Mammary epithelial cell (primary cell): ENCODE measurements at regions not wholly inside any gene's neighbourhood (a gene's known extent, or its start where the extent isn't known, plus 50 kb on each side); places are given as distances from the start of the nearest gene placed in this dataset.

Experiments used
- CTCF ChIP-seq, 2 donors: IDR thresholded peaks in 1 of 2; conservative IDR thresholded peaks in 1 of 2; 2 replicates each; pipeline ENCODE4 v1.5.1; 2011 to 2012; ENCODE audit warnings: inconsistent platforms in 2 of 2, low read length in 2 of 2, mild to moderate bottlenecking in 2 of 2, control low read depth in 1 of 2, low read depth in 1 of 2; ENCODE audit not compliant: insufficient read depth in 1 of 2; ENCODE audit errors: extremely low read depth in 1 of 2
- EZH2 ChIP-seq: IDR thresholded peaks from 2 replicates; pipeline ENCODE4 v1.6.1; 2012; ENCODE audit warnings: low read length, inconsistent platforms, borderline replicate concordance

DNA sequence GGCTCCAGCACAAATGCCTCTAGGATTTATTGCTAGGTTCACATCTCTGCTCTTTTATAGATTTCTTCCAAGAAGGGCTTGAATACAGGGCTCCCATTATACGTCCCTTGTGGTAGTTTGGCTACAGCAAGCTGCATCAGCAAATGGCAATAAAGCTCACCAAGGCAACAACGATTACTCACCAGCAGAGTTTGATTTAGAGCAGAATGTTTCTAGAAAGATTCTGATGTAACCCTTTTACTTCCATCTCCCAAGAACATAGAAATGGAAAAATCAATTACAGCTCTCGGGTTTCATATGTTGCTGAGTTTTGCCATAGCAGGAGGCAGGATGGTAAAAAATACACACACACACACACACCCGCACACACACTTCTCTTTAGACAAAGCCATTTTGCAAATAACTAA, 124.2 kb upstream of the TNPO1 start:
- TF ChIP-seq CTCF (conservative IDR thresholded peaks at IDR 0.05 in 1 of 2, IDR thresholded peaks at IDR 0.05 in 1 of 2; ENCODE audit: extremely low read depth in 1 of 2, insufficient read depth in 1 of 2, low read depth in 1 of 2, low read length in 2 of 2) (no peak), EZH2 (no peak)
